CD14-positive monocyte (primary cell): ENCODE measurements at regions not wholly inside any gene's neighbourhood (a gene's known extent, or its start where the extent isn't known, plus 50 kb on each side); places are given as distances from the start of the nearest gene placed in this dataset.

Experiments
- DNase-seq, 3 donors: peaks; one replicate each; pipeline ENCODE4 v3.0.0-alpha.2; 2011 to 2022
- H2AFZ ChIP-seq: 2 replicates; pipeline ENCODE4 v1.6.0; 2012; ENCODE audit warnings: mild to moderate bottlenecking, low read depth, low read length, inconsistent platforms; ENCODE audit not compliant: insufficient read depth, poor library complexity, severe bottlenecking
- H3K27ac ChIP-seq, 2 donors: 1 replicate in 1 of 2; 2 replicates in 1 of 2; pipeline ENCODE4 v1.5.1; 2012 to 2013; ENCODE audit warnings: low read length in 2 of 2, control low read depth in 1 of 2, inconsistent platforms in 1 of 2, low read depth in 1 of 2, mild to moderate bottlenecking in 1 of 2
- H3K27me3 ChIP-seq, 2 donors: one replicate each; pipeline versions ENCODE4 v1.6.0 to v1.6.1; 2011 to 2013; ENCODE audit warnings: low read length in 2 of 2; ENCODE audit not compliant: control insufficient read depth in 2 of 2, insufficient read depth in 2 of 2
- H3K36me3 ChIP-seq, 2 donors: replicated peaks in 1 of 2; 1 replicate in 1 of 2; 2 replicates in 1 of 2; pipeline versions ENCODE4 v1.5.1 to v1.6.1; 2012 to 2013; ENCODE audit warnings: low read length in 2 of 2, control low read depth in 1 of 2, inconsistent platforms in 1 of 2, mild to moderate bottlenecking in 1 of 2; ENCODE audit not compliant: insufficient read depth in 2 of 2, control insufficient read depth in 1 of 2
- H3K4me1 ChIP-seq, 2 donors: 1 replicate in 1 of 2; 2 replicates in 1 of 2; pipeline versions ENCODE4 v1.5.1 to v1.6.1; 2012 to 2013; ENCODE audit warnings: low read length in 2 of 2, control low read depth in 1 of 2, inconsistent platforms in 1 of 2, mild to moderate bottlenecking in 1 of 2, moderate library complexity in 1 of 2; ENCODE audit not compliant: insufficient read depth in 2 of 2, control insufficient read depth in 1 of 2
- H3K4me2 ChIP-seq: replicated peaks from 2 replicates; pipeline ENCODE3; 2012; ENCODE audit warnings: low read length, moderate library complexity, mild to moderate bottlenecking; ENCODE audit not compliant: poor library complexity, severe bottlenecking; ENCODE audit errors: extremely low read depth
- H3K4me3 ChIP-seq, 3 experiments: fragments of 200-600 bp in 1 of 3; sonication (generic) in 1 of 3; replicated peaks in 1 of 3; 1 replicate in 2 of 3; 2 replicates in 1 of 3; pipeline ENCODE4 v1.5.1; 2011 to 2013; ENCODE audit warnings: low read length in 3 of 3, mild to moderate bottlenecking in 3 of 3, control low read depth in 2 of 3, low read depth in 2 of 3, inconsistent platforms in 1 of 3, moderate library complexity in 1 of 3
- H3K79me2 ChIP-seq: 2 replicates; pipeline ENCODE4 v1.6.0; 2012; ENCODE audit warnings: mild to moderate bottlenecking, control low read depth, inconsistent platforms, low read length, moderate library complexity; ENCODE audit not compliant: insufficient read depth
- H3K9ac ChIP-seq: 2 replicates; pipeline ENCODE4 v1.6.0; 2017; ENCODE audit warnings: low read length, mild to moderate bottlenecking; ENCODE audit not compliant: insufficient read depth, poor library complexity, severe bottlenecking
- H3K9me3 ChIP-seq, 2 donors: replicated peaks in 1 of 2; 1 replicate in 1 of 2; 2 replicates in 1 of 2; pipeline versions ENCODE4 v1.5.1 to v1.6.1; 2012 to 2013; ENCODE audit warnings: low read length in 2 of 2, control low read depth in 1 of 2; ENCODE audit not compliant: control insufficient read depth in 1 of 2, insufficient read depth in 1 of 2
- H4K20me1 ChIP-seq: 2 replicates; pipeline ENCODE4 v1.6.0; 2012; ENCODE audit warnings: mild to moderate bottlenecking, low read length, control low read depth, moderate library complexity; ENCODE audit not compliant: insufficient read depth
- H3K27ac Mint-ChIP-seq, 7 donors: one replicate each; pipeline ENCODE4 v1.8.0; 2020; ENCODE audit warnings: mild to moderate bottlenecking in 7 of 7, mixed read lengths in 7 of 7, moderate library complexity in 6 of 7, inconsistent platforms in 2 of 7
- H3K27me3 Mint-ChIP-seq, 3 donors: one replicate each; pipeline ENCODE4 v1.8.0; 2021 to 2022; ENCODE audit warnings: low read depth in 3 of 3, mild to moderate bottlenecking in 3 of 3, mixed read lengths in 3 of 3, moderate library complexity in 3 of 3, inconsistent platforms in 1 of 3
- H3K36me3 Mint-ChIP-seq, 2 donors: one replicate each; pipeline ENCODE4 v1.8.0; 2020; ENCODE audit warnings: mixed read lengths in 2 of 2, inconsistent platforms in 1 of 2, mild to moderate bottlenecking in 1 of 2
- H3K4me1 Mint-ChIP-seq: one replicate; pipeline ENCODE4 v1.8.0; 2020; ENCODE audit warnings: mild to moderate bottlenecking, mixed read lengths
- H3K4me3 Mint-ChIP-seq, 2 donors: one replicate each; pipeline ENCODE4 v1.8.0; 2020; ENCODE audit warnings: mild to moderate bottlenecking in 2 of 2, mixed read lengths in 2 of 2, moderate library complexity in 1 of 2
- H3K9me3 Mint-ChIP-seq, 7 donors: one replicate each; pipeline ENCODE4 v1.8.0; 2020 to 2022; ENCODE audit warnings: mixed read lengths in 7 of 7, mild to moderate bottlenecking in 6 of 7, moderate library complexity in 6 of 7, inconsistent platforms in 2 of 7
- CTCF ChIP-seq: fragments of 200-600 bp; IDR thresholded peaks from one replicate; pipeline ENCODE4 v1.8.0; 2022; ENCODE audit warnings: antibody characterized with exemption, mild to moderate bottlenecking
- WGBS: methylation state at CpG from one replicate; pipeline ENCODE4 v1.1.5; 2013; ENCODE audit warnings: missing lambda C conversion rate; ENCODE audit not compliant: insufficient coverage; 5-methylcytosine and 5-hydroxymethylcytosine counted together
- intact Hi-C, 2 donors: fragments of 100-400 bp; cut with micrococcal nuclease; formaldehyde crosslinking; loops; one replicate each; pipeline versions ENCODE4 v1.15.0 to v1.15.1; 2023

GRCh38 chr1:188822248-188822647 is 1655.4 kb downstream of the BRINP3 start:
- no peaks in the 10 kb centered on the region for H3K4me1 Mint-ChIP-seq
- Histone ChIP-seq H3K4me2 (no peak overlapping the region), H3K4me1 (no peaks in the 10 kb centered on the region), H2AFZ (no peak overlapping the region), H3K79me2 (no peaks in the 10 kb centered on the region), H3K9me3 (no peaks in the 10 kb centered on the region), H3K27me3 (no peaks in the 10 kb centered on the region), H3K27ac (no peak overlapping the region), H3K4me3 (no peak overlapping the region), H4K20me1 (no peaks in the 10 kb centered on the region), H3K9ac (no peak overlapping the region), H3K36me3 (no peaks in the 10 kb centered on the region)
- no peak overlapping the region for H3K4me3 Mint-ChIP-seq
- DNase-seq: no peak
- no peaks in the 10 kb centered on the region for H3K27me3 Mint-ChIP-seq
- no peak overlapping the region for H3K27ac Mint-ChIP-seq
- TF ChIP-seq CTCF: no peak
- H3K9me3 Mint-ChIP-seq: peaks cover 0 to 2% (median 0%) of the 10 kb centered on the region in 7 donors
- H3K36me3 Mint-ChIP-seq: no peaks in the 10 kb centered on the region
- no CpG with 5 or more reads among the region's 2 CpGs for whole genome bisulfite sequencing
- intact Hi-C loops: no loop called here

GRCh38 chr1:188825471-188825870 is 1652.2 kb downstream of the BRINP3 start:
- Histone ChIP-seq H3K9me3 (no peaks in the 10 kb centered on the region), H3K9ac (no peak overlapping the region), H3K27me3 (no peaks in the 10 kb centered on the region), H4K20me1 (no peaks in the 10 kb centered on the region), H3K4me2 (no peak overlapping the region), H3K4me1 (no peaks in the 10 kb centered on the region), H3K36me3 (no peaks in the 10 kb centered on the region), H2AFZ (no peak overlapping the region), H3K79me2 (no peaks in the 10 kb centered on the region), H3K27ac (no peak overlapping the region), H3K4me3 (no peak overlapping the region)
- TF ChIP-seq CTCF: no peak
- Mint-ChIP-seq H3K9me3 (peaks cover 0 to 3% (median 0%) of the 10 kb centered on the region in 7 donors), H3K36me3 (no peaks in the 10 kb centered on the region), H3K27me3 (no peaks in the 10 kb centered on the region), H3K27ac (no peak overlapping the region), H3K4me1 (no peaks in the 10 kb centered on the region), H3K4me3 (no peak overlapping the region)
- DNase-seq: no peak
- no CpG with 5 or more reads among the region's 2 CpGs for WGBS
- intact Hi-C loops: no loop called here
